Activated CD4-positive, CD25-positive, alpha-beta regulatory T cell treated with anti-CD3 and anti-CD28 coated beads, Interleukin-2, amount 50 U/mL, for 72 hours (primary cell): ENCODE measurements at regions not wholly inside any gene's neighbourhood (a gene's known extent, or its start where the extent isn't known, plus 50 kb on each side); places are given as distances from the start of the nearest gene placed in this dataset.
"Not testable (repeated sequence)": the region's sequence is repeated elsewhere in the genome, so short reads cannot be mapped to it uniquely, and the experiment has no call there.

ENCODE experiments used
- DNase-seq: peaks from one replicate; pipeline ENCODE4 v3.0.0; 2021

DNA sequence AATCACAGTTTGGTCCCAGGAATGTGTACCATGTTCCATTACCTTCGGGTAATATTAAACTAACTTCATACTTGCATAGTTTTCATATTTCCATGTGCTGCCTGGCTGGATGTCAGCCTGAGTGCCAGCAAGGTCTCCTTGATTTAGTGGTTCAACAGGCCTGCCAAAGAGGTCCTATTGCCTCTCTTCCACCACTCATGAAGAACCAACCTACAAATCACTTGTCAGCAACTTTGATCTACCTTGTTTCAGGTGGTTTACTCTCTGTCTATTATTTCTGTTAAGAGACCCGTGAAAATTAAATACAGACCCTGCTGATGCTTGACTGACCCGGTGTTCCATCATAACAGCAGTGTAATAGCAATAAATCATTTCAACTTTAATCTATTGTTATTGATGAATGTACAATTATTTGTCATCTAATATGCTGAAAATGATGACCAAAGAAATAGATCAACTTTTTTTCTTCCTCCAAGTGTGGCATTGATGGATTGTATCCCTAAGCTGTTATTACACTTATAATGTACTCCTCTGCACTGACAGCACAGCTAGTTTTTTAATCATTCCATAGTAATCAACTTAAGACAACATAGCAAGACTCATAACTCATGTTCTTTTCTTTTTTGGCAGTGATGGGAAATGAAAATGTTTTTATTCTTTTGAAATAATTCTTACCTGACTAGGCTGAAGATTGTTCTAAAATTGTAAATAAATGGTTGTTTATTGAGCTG lies 1220.2 kb upstream of the ACVR2A start:
- DNase-seq, result no peak

DNA sequence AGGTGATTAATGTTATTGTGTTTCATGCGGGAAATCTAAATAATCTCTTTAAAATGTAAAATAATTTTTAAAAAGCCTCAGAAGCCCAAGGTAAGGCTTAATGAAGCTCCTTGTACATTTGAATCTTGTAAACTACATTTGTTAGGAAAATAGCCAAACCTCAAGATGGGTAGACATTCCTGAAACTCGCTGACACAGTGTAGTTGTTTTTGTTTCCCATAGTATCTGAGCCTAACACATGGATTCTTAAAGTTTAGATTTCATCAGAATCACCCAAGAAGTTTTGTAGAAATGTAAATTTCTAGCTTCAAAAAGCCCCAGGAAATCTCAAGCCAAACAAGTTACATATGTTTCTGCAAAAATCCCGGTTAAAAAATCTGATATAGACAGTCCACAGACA lies 1221.1 kb upstream of the ACVR2A start:
- DNase-seq, result no peak

DNA sequence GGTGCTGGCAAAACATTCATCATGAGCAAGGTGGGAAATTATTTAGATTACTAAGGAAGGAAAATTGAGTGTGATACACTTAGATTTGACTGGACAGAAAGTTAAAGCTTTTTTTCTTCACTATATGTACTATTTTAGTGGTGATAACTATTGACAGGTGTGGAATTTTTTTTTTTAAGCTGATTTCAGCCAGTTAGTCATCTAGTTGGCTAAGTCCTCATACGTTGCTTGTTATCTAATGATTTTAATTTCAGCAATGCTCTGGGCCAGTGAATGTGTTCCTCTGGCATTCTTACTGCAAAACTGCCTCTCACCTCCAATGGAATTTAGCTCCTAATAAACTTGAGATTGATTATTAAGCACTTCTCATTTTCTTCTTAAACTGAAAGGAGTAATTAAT lies 1223.2 kb upstream of the ACVR2A start:
- DNase-seq, result no peak

DNA sequence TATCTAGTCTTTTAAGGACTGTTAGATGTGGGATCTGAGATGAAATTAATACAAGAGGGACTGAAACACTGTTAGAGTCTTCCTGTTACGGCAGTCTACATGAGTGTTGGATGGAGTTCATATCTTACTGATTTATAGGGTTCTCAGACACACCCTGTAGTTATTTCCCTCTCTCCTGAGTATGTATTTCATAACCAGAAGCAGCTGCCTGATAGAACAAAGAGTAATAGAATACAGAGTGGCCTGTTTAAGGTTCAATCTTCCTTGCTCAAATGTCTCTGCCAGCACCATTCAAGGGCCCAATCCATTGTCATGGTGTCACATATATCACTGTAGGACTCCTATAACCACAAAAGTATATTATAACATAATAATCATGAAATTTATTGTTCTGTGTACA lies 1229.1 kb upstream of the ACVR2A start:
- DNase-seq, result no peak

DNA sequence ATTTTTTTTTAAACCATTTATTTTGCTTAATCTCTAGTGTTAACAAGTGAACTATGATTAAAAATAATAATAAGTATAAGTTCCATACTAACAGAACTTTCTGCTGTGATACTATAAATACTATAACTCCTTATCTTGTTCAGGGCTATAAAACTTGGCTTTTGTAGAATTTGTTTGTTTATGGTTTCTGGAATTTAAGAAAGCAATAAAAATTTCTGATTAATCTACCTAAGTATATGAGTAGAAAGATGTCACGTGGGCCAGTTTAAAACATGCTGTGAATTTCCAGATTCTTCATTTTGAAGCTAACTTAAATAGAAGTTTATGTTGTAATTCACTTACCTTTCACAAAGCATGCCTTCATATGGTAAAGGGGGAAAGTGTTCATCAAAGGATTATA lies 1236.3 kb upstream of the ACVR2A start:
- no peak for DNase-seq

DNA sequence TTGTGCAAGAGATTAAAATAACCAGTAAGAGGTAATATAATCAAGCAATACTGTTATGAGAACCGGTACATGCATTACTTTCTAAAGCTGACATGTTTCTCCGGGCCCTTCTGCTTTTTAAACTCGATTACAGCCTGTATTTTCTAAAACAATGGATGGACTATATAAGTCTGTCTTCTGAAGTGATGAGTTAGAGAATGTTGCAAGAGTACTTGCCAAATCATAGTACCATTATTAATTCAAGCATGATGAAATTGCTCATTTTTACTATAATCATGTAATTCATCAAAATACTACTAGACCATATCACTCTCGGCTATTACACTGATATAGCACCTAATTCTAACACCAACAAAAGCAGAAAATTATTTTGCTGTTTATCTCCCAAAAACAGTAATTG lies 1240.3 kb upstream of the ACVR2A start:
- DNase-seq, result no peak

DNA sequence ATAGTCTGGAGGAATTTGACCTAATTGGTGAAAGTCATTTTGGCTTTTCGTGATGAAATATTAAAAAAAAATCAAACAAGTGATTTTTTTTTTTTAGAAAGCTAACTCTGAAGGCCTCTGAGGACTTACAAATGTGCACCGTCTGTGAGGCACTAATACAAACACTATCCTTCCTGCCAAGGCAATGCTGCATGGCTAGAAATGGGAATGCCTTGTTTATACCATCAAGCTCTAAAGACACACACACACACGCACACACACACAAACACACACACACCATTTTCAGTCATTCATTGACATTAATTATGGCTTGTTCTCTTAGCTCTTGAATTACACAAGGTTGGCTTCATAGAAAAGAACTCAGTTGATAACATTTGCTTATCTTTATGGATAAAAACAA lies 1242.0 kb upstream of the ACVR2A start:
- DNase-seq, result no peak

DNA sequence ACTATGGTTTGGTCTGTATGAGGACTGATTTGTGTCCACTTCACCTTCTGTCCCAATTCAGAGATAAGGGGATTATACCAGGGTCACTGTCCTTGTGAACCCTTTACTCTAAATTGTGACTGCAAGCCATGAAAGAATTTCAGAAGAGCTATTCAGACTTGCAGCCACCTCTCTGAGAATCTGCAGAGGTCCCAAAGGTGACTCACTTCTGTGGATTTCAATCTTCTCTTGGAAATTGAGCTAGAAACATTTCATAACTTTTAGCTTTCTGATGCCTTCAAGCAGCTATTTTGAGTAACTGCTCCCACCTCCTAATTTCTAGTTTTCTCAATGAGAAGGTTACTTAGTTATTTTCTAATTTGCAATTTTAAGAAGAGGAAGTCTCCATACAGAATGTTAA lies 1242.4 kb upstream of the ACVR2A start:
- DNase-seq, result no peak

DNA sequence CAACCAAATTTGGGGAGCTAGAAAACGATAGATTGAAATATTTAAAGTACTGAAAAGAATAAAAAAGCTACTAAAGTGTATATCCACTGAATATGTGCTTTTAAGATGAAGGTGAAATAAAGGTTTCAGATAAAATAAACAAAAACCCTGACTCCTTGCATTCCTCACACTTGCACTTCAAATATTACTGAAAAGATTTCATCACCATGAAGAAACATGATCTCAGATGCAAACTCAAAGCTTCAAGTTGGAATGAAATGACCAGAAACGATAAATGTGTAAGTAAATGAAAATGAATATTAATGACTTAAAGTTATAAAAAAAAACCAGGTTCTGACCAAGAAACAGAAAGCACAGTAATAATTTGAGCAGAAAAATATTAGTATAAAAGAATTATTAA lies 1246.0 kb upstream of the ACVR2A start:
- DNase-seq, result no peak

DNA sequence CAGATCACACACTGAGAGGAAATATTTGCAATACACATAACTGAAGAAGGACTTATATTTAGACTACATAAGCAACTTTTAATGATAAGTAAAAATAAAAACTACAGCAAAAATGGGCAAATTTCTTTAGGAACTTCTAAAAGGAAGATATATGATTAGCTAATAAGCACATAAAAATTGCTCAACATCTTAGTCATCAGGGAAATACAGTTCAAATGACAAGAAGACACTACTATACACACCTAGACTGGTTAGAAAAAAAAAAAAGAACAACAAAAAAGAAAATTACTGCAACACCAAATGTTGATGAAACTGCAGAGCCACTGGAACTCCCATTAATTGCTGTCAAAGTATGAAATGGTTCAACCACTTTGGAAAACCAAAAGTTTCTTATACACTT lies 1247.5 kb upstream of the ACVR2A start:
- no peak for DNase-seq

DNA sequence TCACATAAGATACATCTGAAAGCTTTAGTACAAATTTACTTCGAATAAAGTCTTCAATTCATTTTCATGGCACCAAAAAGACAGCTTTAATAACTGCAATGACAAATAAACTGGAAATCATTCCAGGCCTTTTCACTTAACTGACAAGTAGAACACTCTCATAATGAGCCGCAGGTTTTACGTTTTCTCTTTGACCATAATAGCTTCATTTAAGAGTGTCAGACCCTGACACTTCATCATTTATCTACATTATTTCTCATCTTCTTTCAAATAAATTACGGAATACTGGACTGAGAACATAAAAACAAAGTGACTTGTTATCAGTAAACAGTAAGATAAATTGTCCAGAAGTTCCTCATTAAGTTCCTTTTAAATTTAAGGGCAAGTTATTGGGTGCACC lies 1252.9 kb upstream of the ACVR2A start:
- DNase-seq, result no peak

DNA sequence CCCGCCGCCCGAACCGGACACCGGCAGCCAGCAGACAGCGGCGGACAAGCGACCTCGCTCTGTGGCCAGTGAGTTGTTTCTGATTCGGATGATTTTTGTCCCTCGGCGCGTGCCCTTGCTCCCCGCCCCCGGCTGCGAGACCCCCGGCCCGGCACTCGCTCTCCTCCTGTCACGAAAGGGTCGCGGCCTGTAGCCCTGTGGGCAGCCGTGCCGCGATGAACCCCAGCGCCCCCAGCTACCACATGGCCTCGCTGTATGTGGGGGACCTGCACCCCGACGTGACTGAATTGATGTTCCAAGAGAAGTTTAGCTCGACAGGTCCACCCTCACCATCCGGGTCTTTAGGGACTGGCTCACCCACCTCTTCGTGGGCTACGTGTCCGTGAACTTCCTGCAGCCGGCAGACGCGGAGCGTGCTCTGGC lies 1257.5 kb upstream of the ACVR2A start:
- no peak for DNase-seq

DNA sequence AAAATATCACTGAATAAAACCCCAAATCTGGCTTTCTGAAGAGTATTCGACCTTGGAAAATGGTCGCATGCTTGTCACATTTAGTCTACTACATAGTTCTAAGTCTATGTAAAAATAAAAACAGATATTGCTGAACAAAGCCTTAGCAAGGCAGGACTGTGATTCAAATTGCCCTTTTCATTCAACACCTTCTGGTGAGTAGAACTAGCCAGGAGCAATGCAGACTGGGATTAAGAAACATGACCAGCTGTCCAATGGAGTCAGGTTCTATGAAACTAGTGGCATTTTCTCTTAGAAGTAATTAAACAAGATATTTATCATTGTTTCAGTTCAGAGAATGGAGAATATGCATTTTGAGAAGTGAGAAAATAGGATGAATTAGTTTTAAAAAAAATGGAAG lies 1260.5 kb upstream of the ACVR2A start:
- DNase-seq, result no peak

DNA sequence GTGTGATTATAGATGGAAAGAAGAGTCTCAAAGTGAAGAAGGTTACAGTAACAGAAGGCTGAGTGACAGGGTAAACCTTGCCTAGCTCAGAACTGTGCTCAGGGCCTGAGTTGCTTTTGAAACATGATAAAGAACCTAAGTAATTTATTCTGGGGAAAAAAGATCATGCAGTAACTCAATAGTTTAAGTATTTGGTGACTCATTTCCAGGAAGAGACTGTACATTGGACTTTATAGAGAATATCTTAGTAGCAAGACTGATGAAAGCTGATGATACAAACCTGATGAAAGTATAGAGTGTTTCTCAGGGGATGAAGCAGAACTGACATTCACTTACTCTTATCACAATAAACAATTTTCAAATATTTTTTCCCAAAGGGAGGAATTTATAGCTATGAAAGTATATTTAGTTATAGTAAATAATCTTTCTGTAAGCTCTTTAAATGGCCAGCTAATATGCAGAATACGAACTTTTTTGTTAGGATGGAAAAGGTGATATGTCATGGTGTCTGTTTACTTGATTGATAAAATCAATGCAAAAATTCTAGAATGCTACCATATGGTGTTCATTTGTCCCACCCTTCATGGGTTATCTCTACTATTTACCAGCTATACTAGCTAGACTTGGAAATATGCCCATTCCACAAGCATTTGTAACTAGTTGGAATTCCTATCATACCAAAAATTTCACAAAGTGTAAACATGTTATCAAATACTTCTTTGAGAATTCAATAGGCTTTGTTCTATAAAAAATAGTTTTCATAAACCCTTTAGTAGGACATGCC lies 1265.5 kb upstream of the ACVR2A start:
- no peak for DNase-seq

DNA sequence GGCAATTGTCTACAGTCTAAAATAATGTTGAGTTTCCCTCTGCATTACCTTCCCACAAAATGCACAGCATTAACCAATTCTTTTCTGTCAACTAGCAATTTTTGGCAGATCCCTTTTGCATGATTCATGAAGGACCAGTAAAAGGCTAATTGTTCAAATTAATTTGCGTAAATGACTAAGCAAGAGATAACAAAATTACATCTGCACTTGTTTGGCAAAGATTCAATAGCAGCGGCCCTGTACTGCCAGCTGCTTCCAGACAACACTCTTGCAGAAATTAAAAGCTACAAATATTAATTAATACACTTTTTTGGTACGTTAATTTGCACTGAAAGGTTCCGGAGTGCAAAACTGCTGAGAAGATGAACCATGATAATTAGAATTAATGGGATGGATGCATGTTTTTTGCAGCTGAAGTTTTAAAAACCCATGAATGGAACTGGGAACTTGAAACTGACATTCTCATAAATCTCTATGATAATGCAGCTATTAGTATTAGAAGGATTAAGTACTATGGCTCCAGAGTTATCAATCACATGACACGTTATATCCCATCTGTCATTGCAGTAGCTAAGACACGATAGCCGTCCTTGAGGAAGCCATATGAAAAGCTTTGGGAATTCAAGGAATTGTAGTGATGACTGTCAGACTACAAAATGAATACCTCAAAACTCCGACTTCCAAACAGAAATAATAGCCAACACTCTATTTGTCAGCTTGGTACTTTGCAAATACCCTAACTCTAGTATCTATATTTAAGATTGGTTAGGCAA lies 1268.3 kb upstream of the ACVR2A start:
- DNase-seq, result no peak

DNA sequence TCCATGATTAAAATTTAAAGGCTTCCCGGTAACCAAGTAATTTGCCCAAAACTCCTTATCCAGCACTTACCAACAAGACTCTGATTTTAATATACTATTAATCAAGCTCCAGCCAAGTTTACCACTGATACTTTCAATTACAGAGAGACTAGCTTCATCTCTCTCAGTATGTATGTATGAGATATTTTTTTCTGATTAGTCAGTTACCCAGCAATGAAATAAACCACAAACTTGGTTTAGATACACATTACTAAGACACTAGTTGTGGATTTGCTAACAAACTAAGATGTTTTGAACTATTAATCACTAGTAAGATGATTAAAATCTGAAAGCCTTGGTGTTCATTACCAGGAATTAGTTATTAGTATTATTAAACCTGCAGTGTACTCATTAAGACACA lies 1272.2 kb upstream of the ACVR2A start:
- no peak for DNase-seq

DNA sequence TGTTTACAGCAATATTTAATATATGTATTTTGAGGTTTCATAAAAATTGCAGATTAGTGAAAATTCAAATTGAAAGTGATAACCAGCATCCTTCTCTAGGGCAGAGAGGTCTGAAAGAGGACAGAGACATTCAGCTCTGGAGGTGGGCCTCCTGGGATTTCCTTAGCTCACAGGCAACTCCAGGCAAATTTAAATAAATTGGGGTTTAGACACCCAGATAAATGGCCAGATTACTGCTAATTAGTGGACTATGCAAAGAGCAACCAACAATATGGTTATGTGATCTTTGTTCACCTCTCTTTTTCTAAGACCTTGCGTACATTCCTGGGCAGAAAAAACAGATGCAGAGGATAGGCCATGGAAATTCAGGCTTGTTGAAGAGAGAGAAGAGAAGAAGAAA lies 1282.8 kb upstream of the ACVR2A start:
- no peak for DNase-seq

DNA sequence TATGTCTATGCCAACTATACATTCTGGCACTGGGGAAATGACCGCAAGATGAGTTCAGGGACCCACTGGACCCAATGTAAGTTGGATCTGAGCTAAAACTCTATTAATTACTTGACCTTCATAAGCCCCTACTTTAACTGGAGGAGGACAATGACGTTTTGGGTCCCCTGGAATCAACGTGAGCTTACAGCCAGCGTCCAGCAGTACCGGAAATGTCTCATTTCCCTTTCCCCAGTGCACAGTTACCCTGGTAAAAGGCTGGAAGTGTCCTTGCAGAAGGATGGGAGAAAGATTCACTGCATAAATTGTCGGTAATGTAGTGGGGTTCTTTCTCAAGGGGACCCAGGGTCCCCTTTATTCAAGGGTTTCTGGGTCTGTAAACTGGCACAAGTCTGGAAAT lies 1297.6 kb upstream of the ACVR2A start:
- DNase-seq, result no peak

DNA sequence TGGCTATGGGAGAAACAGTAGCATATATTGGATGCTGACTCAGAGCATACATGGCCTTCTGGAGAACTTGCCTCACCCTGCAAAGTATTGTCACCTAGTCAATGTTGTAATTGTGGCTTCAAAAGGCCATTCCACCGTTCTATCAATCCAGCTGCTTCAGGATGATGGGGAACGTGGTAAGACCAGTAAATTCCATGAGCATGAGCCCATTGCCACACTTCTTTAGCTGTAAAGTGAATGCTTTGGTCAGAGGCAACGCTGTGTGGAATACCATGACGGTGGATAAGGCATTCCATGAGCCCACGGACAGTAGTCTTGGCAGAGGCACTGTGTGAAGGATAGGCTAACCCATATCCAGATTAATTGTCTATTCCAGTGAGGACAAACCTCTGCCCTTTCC lies 1300.1 kb upstream of the ACVR2A start:
- DNase-seq, result no peak

DNA sequence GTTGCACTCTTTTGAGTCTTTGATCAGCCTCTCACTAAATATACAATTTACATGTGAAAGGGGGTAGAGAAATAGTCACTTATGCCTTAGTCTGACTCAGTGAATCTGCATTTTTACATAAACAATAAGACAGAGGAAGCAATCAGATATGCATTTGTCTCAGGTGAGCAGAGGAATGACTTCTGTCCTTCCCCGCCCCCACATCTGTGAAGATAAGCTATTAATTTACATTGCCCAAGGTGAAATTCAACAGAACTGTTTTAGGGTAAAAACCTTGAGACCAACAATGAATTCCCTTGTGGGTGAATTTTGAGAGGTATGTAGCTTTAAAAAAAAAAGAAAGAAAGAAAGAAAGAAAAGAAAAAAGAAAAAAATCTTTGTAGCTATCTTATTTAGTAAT lies 1302.9 kb upstream of the ACVR2A start:
- DNase-seq, result no peak

DNA sequence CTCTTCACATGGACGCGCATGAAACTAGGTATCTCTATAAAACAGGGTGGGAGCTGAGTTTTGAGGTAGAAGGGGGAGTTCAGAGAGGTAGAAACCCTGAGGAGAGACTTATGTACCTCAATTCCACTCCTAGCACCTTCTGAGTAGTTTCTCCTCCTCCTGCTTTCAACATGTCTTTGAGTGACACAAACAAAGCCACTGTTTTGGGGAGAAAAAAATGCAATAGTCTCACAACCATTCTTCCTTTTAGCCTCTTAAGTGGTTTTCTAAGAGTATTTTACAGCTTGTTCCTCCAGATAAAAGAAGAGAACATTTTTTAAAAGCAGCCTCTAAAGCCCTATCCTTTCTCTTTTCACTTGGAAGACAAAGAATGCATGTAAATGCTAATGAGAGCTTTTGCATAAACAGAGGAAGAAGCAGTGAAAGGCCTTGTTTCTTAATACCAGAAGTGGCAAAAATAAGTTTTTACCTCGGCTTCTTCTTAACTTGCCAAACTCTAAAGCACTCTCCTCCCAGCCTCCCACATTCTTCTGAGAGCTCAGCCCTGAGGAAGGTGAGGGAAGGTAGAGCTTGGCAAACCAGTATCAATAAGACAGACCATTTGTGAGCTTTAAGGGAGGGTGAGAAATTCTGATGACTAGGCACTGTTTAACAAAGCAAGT lies 1304.4 kb upstream of the ACVR2A start:
- no peak for DNase-seq

DNA sequence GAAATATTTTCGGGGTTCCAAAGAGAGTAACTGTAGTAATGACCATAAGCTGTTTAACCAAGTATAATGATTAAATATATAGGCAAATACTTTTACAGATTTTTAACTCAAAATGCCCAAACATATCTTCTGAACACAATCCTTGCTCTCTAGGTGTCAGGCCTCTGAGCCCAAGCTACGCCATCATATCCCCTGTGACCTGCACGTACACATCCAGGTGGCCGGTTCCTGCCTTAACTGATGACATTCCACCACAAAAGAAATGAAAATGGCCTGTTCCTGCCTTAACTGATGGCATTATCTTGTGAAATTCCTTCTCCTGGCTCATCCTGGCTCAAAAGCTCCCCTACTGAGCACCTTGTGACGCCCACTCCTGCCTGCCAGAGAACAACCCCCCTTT lies 1305.1 kb upstream of the ACVR2A start:
- not testable (repeated sequence) for DNase-seq

DNA sequence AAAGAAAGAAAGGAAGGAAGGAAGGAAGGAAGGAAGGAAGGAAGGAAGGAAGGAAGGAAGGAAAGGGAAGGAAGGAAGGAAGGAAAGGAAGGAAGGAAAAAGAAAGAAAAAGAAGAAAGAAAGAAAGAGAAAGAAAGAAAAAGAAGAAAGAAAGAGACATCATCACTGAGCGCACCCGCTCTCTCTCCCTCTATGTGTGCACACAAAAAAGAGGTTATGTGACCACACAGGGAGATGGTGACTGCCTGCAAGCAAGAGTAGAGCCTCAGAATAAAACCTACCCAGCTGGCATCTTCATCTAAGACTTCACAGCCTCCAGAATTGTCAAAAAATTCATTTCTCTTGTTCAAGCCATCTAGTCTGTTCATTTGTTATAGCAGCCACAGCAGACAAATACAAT lies 1307.4 kb upstream of the ACVR2A start:
- no peak for DNase-seq
